ENCODE measurements at regions not wholly inside any gene's neighbourhood (a gene's known extent, or its start where the extent isn't known, plus 50 kb on each side); places are given as distances from the start of the nearest gene placed in this dataset.

GRCh38 chr9:80571953-80572352 lies 1000.2 kb downstream of the TLE4 start:
- TF ChIP-seq CTCF (optimal IDR thresholded peaks at IDR 0.05 in 1 of 3, IDR thresholded peaks at IDR 0.05 in 1 of 3, conservative IDR thresholded peaks at IDR 0.05 in 1 of 3; ENCODE audit: extremely low read depth in 1 of 3, insufficient read depth in 2 of 3, low read length in 3 of 3): no peak
- no peak for TF ChIP-seq EZH2 (IDR thresholded peaks at IDR 0.05; ENCODE audit: low read length)
